ENCODE measurements at regions not wholly inside any gene's neighbourhood (a gene's known extent, or its start where the extent isn't known, plus 50 kb on each side); places are given as distances from the start of the nearest gene placed in this dataset.

DNA sequence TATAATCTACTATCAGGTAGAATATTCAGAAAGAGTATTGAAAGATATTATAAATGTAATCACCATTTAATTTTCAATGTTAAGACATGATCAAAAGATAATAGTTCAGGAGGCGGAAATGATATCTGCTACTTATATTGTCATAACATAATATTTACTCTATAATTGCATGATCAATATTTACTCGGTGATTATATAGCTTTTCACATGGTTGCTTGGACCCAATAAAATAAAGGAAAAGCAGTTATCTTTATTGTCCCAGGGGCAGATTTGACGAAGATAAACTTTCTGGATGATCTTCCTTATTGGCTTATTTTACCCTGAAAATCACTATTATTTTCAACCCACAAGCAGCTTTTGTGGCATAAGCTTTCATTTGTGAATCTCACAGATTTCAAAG, 350.4 kb downstream of the HACE1 start:
- H3K4me1 Mint-ChIP-seq (ENCODE audit: unreplicated experiment), result peaks cover 3% of the 10 kb centered on the region
- H3K36me3 Mint-ChIP-seq, result no peaks in the 10 kb centered on the region
- H3K27me3 Mint-ChIP-seq, result no peaks in the 10 kb centered on the region
- H3K27ac Mint-ChIP-seq, result no peak overlapping the region
- TF ChIP-seq, protein P1, sequence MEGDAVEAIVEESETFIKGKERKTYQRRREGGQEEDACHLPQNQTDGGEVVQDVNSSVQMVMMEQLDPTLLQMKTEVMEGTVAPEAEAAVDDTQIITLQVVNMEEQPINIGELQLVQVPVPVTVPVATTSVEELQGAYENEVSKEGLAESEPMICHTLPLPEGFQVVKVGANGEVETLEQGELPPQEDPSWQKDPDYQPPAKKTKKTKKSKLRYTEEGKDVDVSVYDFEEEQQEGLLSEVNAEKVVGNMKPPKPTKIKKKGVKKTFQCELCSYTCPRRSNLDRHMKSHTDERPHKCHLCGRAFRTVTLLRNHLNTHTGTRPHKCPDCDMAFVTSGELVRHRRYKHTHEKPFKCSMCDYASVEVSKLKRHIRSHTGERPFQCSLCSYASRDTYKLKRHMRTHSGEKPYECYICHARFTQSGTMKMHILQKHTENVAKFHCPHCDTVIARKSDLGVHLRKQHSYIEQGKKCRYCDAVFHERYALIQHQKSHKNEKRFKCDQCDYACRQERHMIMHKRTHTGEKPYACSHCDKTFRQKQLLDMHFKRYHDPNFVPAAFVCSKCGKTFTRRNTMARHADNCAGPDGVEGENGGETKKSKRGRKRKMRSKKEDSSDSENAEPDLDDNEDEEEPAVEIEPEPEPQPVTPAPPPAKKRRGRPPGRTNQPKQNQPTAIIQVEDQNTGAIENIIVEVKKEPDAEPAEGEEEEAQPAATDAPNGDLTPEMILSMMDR (conservative IDR thresholded peaks at IDR 0.05), result no peak
- H3K9me3 Mint-ChIP-seq, result peaks cover 9% of the 10 kb centered on the region
- no peak for DNase-seq (ENCODE audit: extremely low spot score, unreplicated experiment)
- no peak overlapping the region for H3K4me3 Mint-ChIP-seq

DNA sequence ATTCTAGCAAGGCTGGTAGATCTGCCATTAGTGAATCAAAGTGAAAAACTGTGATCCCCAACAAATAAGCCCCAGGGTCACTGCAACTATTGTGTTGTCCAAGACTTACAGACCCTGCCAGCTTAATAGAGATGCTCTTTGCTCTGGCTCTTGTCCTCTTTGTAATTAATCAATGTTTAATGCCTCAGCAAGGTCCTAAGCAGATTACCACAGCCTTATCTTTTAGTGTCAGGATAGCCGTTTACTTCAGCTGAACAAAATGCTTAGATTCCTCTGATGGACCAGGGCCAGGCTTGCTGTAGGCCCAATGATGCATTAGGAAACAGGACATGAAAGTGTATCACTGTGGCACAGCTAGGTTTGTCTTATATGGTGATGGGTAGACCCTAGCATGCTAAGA, 353.3 kb downstream of the HACE1 start:
- TF ChIP-seq, protein P1 (conservative IDR thresholded peaks at IDR 0.05), result no peak
- no peak overlapping the region for H3K27ac Mint-ChIP-seq
- H3K4me1 Mint-ChIP-seq (ENCODE audit: unreplicated experiment), result peaks cover 3% of the 10 kb centered on the region
- no peaks in the 10 kb centered on the region for H3K27me3 Mint-ChIP-seq
- no peaks in the 10 kb centered on the region for H3K36me3 Mint-ChIP-seq
- no peak for DNase-seq (ENCODE audit: extremely low spot score, unreplicated experiment)
- no peaks in the 10 kb centered on the region for H3K9me3 Mint-ChIP-seq
- no peak overlapping the region for H3K4me3 Mint-ChIP-seq

GRCh38 chr6:104505838-104506237, 353.9 kb downstream of the HACE1 start:
- Mint-ChIP-seq H3K36me3 (no peaks in the 10 kb centered on the region), H3K27me3 (no peaks in the 10 kb centered on the region), H3K4me3 (no peak overlapping the region), H3K9me3 (no peaks in the 10 kb centered on the region), H3K27ac (no peak overlapping the region), H3K4me1 (ENCODE audit: unreplicated experiment) (peaks cover 3% of the 10 kb centered on the region)
- no peak for DNase-seq (ENCODE audit: extremely low spot score, unreplicated experiment)
- TF ChIP-seq, protein P1 (conservative IDR thresholded peaks at IDR 0.05), result no peak

DNA sequence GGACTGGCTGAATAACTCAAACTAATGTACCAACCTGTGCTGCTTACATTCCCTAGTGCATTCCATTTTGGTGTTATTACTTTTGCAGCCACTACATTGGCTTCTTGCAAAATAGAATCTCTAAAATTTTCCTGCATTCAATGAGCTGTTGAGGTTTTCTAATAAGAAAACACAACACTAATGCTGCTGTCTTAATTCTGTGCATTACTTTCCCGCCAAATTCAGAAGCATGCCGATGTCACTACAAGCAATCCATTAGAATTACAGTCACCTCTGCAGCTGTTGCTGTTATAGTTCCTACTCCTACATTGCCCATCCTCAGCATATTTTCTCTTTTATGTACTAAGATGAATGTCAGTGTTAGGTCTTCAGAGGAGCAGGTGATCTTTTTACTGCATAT, 359.5 kb downstream of the HACE1 start:
- no peak for DNase-seq (ENCODE audit: extremely low spot score, unreplicated experiment)
- Mint-ChIP-seq H3K36me3 (no peaks in the 10 kb centered on the region), H3K9me3 (no peaks in the 10 kb centered on the region), H3K4me3 (no peak overlapping the region), H3K4me1 (ENCODE audit: unreplicated experiment) (no peaks in the 10 kb centered on the region), H3K27me3 (no peaks in the 10 kb centered on the region), H3K27ac (no peak overlapping the region)
- TF ChIP-seq, protein P1 (conservative IDR thresholded peaks at IDR 0.05), result no peak

GRCh38 chr6:104486035-104486434, 373.7 kb downstream of the HACE1 start:
- DNase-seq (ENCODE audit: extremely low spot score, unreplicated experiment), result no peak
- H3K36me3 Mint-ChIP-seq, result no peaks in the 10 kb centered on the region
- no peak overlapping the region for H3K4me3 Mint-ChIP-seq
- H3K27me3 Mint-ChIP-seq, result no peaks in the 10 kb centered on the region
- TF ChIP-seq, protein P1 (conservative IDR thresholded peaks at IDR 0.05), result no peak
- H3K4me1 Mint-ChIP-seq (ENCODE audit: unreplicated experiment), result peaks cover 8% of the 10 kb centered on the region
- no peaks in the 10 kb centered on the region for H3K9me3 Mint-ChIP-seq
- H3K27ac Mint-ChIP-seq, result no peak overlapping the region

GRCh38 chr6:104484626-104485025, 375.1 kb downstream of the HACE1 start:
- no peaks in the 10 kb centered on the region for H3K9me3 Mint-ChIP-seq
- TF ChIP-seq, protein P1 (conservative IDR thresholded peaks at IDR 0.05), result no peak
- H3K27me3 Mint-ChIP-seq, result no peaks in the 10 kb centered on the region
- H3K4me3 Mint-ChIP-seq, result no peak overlapping the region
- H3K27ac Mint-ChIP-seq, result no peak overlapping the region
- H3K4me1 Mint-ChIP-seq (ENCODE audit: unreplicated experiment), result peaks cover 8% of the 10 kb centered on the region
- DNase-seq (ENCODE audit: extremely low spot score, unreplicated experiment), result no peak
- no peaks in the 10 kb centered on the region for H3K36me3 Mint-ChIP-seq

All from type B pancreatic cell (in vitro differentiated cells).